ENCODE measurements at regions not wholly inside any gene's neighbourhood (a gene's known extent, or its start where the extent isn't known, plus 50 kb on each side); places are given as distances from the start of the nearest gene placed in this dataset.
"Not testable (repeated sequence)": the region's sequence is repeated elsewhere in the genome, so short reads cannot be mapped to it uniquely, and the experiment has no call there.

DNA sequence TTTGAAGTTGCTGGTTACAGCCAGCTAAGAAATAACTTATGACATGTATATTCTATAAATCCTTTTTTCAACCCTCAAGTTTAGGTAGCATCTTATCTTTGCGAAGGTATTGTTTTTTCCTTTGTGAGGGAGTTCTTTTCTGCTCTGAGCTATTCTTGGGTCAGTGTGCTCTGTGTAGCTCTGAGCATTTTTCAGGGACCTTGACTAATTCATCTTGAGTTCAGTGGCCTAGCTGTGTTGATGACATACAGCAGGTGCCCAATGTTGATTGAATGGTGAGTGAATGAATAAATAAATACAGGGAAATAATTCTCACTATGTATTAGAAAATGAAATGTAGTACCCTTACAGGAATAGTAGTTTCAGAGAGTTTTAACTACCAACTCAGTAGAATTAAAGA is 335.3 kb downstream of the IL20RB start:
- no peak overlapping the region for H3K27ac ChIP-seq

DNA sequence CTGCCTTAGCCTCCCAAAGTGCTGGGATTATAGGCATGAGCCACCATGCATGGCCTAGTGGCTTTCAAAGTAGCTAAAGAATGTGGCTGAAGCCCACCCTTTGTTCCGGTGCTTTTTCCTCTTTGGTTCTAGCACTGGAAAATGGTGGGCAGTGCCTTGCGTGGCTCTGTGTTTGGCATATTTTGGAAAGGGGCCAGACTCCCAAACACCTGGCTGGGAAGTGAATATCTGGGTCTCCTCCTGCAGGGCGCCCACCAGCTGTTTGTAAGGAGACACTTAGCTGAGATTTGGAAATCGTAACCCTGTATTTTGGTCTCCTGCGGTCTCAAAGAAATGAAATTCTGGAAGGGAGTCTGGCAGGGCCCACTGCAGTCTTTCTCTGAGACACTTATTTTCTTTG is 336.4 kb downstream of the IL20RB start:
- no peak for DNase-seq (ENCODE audit: low read depth, low spot score)
- no peak overlapping the region for H3K27ac ChIP-seq

More for the DNA sequence above, 335.3 kb downstream of the IL20RB start:
- DNase-seq (ENCODE audit: low read depth, low spot score): no peak

DNA sequence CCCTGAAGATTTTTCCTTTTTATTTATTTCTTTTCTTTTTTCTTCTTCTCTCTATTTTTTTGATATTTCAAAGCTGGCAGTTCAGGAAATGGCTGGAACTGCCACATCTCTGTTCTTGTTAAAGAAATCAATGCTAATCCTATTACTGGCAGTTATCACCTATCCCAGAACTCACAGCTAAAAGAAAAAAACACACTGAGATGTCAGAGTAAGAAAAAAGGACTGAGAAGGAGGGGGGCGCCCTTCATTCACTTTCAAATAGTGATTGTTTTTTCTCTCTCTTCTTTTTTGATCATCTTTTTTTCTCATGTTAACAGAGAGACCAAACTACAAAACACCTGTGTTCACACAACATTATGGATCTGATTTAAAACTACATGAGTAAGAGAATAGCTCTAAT is 337.1 kb downstream of the IL20RB start:
- no peak for DNase-seq (ENCODE audit: low read depth, low spot score)
- H3K27ac ChIP-seq: no peak overlapping the region

DNA sequence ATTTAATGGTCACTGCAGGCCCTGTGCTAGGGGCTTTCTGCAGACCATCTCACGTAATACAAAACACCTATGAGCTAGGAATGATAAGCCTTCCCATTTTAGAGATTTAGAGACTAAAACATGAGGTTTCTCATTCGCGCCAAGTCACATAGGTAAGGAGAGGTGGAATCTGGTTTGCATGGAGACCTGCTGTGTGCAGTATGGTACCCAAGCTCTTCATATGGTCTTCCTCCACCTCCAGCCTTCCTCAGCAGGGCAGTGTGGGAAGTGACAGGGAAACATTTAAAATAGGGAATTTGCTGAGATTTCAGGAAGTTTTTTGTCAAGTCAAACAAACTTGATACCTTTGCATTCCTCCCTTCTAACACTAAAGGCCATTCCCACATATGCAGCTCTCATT is 337.6 kb downstream of the IL20RB start:
- no peak overlapping the region for H3K27ac ChIP-seq
- DNase-seq (ENCODE audit: low read depth, low spot score): no peak

DNA sequence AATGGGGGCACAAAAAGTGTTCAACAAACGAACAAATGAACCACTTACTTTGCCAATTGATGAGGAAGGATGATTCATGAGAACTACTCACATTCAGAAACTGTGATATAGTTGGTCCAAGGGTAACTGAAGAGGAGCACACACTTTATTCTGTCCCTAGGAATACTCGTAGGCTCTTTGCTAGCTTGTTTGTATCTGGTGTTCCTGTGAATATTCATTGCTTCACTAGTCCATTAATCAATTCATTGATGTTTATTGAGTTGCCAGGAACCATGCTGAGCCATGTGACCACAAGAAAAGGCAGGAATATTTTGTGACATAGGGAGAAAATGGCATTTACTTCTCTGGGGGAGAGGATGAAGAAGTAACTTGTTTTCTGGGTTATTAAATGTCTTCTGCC is 338.3 kb downstream of the IL20RB start:
- DNase-seq (ENCODE audit: low read depth, low spot score): no peak
- H3K27ac ChIP-seq: no peak overlapping the region

DNA sequence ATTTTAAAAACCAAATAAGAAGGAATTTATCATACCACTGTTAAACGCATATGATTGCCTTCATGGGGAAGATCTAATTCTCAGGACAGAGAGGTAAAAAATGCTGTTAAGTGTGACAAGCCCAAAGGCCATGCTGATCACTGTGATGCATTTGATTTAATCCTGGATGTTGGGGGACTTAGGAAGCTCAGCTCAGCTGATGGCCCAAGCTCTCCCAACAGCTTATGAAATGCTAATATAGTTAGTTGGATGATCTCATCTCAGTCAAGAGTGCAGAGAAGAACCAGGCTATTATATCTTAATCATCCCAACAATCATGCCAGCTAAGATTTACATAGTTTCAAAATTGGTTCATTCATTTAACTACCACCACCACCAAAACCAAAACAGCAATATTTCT is 340.0 kb downstream of the IL20RB start:
- DNase-seq (ENCODE audit: low read depth, low spot score): no peak
- H3K27ac ChIP-seq: no peak overlapping the region

DNA sequence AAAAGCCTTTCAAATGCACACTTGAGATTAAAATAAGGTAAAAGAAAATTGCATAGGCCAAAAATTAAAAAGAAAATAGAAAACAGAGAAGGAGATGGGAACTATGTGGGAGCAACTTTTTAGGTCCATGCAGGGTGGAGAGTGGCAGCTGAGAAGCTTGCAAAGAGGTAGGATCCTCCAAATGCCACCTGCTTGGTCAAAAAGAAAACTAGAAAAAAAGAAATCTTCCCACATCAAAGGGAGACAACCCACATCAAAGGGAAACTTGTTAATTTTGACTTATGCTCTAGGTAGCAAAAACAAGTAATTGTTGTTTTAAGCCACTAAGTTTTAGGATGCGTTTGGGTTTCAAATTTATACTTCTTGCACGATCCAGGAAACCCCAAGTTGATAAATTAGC is 342.9 kb downstream of the IL20RB start:
- H3K27ac ChIP-seq: no peak overlapping the region
- DNase-seq (ENCODE audit: low read depth, low spot score): no peak

DNA sequence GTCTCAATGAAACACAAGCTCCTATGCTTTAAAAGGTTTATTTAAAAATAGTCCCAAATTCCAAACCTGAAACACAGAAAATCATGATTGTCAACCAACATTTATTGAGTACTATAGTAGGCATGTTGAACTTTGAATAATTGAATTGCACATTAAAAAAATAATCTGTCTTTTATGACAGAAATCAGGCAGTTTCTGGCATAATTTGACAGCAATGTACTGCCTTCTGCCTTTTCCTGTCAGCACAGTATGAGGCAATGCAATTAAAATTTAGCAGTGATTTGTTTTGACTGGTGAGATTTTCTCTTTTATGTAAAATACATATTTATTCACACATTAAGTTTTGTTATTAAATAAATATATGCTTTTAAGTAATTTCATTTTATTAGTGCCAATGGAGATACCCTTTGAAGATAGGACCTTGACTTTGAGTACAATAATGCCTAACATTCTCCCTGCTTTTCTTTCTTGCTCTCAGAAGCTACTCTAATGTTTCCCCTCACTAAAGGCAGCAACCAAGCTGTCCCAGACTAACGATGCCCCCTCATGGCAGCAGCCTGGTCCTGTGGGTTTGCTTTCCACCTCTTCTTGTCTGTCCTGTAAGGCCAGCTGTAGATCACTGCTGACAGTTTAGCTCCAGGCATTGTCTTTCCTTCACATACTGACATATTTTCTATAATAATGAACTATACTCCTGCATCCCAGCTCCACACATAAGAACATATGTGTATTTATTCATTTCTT is 346.7 kb downstream of the IL20RB start:
- no peak overlapping the region for H3K27ac ChIP-seq
- DNase-seq (ENCODE audit: low read depth, low spot score): no peak

DNA sequence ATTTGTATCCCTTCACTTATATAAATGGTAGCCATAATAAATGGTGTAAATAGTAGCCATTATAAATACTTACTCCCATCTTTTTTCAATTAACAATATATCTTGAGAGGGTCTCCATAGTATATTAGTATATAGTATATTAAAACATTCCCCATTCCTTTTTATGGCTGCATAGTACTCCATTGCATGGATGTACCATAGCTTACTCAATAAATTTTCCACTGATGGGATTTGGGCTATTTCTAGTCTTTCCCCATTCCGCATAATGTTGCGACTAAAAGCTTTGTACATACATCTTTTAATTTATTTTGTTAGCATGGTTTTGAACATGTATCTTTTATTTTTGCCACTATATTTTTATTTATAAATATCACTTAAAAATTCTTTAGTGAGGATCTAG is 366.3 kb downstream of the IL20RB start:
- H3K27ac ChIP-seq: no peak overlapping the region
- DNase-seq (ENCODE audit: low read depth, low spot score): no peak

DNA sequence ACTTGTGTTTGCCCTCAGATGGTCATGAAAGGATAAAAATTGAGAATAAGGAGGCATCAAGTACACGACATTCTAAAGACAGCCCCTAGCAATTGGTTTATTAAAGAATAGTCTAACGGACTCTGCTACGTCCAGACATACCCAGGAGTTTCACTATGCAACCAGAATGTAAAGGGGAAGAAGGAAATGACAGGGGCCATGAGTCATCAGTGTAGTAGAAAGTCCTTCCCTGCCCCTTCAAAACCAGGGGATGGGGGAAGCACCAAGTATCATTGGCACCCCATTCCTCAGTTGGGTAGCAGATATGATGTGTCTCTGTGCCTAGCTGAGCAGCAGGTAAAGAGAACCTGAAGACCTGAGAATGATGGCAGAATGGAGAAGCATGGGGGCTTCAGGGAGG is 367.4 kb downstream of the IL20RB start:
- DNase-seq (ENCODE audit: low read depth, low spot score): no peak
- H3K27ac ChIP-seq: no peak overlapping the region

DNA sequence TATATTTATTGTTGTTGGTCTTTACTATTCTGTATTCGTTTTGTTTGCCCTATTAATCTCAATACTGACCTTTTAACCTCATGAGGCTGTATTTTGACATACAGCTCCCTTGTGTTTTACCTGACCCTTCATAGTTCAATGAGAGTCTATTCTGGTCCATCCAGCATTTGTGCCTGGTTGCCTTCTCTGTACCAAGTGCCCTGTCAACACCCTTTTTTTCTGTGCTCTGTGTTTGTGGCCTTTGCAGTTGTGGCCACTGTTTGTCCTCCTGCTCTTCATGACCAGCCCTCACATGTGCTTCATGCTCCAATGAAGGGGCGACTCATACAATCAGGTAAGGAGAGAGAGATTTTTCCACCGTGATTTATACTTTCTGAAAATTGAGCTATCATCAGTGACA is 368.2 kb downstream of the IL20RB start:
- no peak overlapping the region for H3K27ac ChIP-seq
- DNase-seq (ENCODE audit: low read depth, low spot score): no peak

DNA sequence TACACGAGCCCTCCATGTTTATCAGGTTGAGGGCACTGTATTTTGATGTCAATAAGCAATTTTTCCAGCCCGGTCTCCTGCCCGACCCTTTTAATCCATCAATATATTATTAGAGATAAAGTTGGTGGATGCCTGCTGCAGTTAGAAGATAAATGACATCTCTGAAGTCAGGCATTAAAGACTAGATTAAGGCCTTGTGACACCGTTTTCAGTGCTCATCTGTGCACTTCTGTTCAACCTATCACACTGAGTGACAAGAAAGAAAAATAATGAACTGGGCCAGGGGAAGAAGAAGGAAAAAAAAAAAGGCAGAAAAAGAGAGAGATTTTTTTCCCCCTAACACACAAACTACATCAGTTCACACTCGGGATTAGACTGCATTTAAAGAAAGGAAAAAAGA is 371.8 kb downstream of the IL20RB start:
- no peak for DNase-seq (ENCODE audit: low read depth, low spot score)
- H3K27ac ChIP-seq: no peak overlapping the region

DNA sequence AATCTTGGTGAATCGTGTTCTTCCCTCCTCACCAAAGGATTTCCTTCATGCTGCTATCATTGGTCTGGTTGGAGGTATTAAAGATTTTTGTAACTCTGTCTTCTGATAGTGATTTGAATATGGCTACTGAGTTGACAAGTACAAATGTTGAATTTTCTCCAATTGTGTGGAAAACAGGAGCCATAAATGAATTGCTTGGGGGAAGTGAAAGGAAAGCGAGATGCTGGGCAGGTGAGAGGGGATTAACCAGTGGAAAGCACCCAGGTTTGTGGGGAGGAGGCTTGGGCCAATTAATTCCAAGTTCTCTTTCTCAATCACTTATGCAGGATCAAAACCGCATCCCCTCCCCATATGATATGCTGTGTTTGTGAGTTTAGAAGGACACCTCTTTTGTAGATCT is 372.5 kb downstream of the IL20RB start:
- H3K27ac ChIP-seq: no peak overlapping the region
- no peak for DNase-seq (ENCODE audit: low read depth, low spot score)

DNA sequence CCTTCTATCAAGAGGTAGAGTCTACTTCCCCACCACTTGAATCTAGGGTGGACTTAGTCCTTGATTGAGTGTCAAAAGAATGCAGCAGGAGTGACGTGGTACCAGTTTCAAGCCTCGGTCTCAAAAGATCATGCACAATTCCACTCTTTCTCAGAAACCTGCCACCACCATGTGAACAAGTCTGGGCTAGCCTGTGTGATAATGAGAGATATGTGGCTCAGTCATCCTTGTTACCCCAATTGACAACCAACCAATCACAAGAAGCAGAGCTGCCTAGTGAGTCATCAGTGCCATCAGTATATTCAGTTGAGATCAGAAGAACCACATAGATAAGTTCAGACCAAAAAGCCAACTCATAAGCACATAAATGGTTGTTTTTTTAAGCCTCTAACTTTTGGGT is 374.5 kb downstream of the IL20RB start:
- H3K27ac ChIP-seq: no peak overlapping the region
- DNase-seq (ENCODE audit: low read depth, low spot score): no peak

DNA sequence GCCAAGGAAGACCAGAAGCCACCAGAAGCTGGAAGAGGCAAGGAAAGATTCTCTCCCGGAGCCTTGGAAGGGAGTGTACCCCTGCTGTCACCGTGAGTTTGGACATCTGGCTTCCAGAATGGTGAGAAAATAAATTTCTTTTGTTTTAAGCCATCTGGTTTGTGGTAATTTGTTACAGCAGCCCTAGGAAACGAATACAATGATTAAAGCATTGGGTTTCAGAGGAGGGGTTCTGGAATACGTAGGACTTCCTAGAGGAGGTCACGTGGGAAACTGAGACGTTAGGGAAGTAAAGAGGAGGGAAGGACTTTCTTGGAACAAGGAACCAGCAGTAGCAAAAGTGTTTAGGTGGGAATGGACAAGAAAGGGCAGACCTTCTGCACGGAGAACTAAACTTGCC is 377.7 kb downstream of the IL20RB start:
- no peak for DNase-seq (ENCODE audit: low read depth, low spot score)
- H3K27ac ChIP-seq: no peak overlapping the region

DNA sequence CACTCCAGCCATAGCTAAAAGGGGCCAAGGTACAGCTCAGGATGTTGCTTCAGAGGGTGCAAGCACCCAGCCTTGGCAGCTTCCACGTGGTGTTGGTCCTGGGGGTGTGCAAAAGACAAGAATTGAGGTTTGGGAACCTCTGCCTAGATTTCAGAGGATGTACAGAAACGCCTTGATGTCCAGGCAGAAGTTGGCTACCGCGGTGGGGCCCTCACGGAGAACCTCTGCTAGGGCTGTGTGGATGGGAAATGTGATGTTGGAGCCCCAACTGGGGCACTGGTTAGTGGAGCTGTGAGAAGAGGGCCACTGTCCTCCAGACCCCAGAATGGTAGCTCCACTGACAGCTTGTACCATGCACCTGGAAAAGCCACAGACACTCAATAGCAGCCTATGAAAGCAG is 380.6 kb downstream of the IL20RB start:
- DNase-seq (ENCODE audit: low read depth, low spot score); H3K27ac ChIP-seq: not testable (repeated sequence)

DNA sequence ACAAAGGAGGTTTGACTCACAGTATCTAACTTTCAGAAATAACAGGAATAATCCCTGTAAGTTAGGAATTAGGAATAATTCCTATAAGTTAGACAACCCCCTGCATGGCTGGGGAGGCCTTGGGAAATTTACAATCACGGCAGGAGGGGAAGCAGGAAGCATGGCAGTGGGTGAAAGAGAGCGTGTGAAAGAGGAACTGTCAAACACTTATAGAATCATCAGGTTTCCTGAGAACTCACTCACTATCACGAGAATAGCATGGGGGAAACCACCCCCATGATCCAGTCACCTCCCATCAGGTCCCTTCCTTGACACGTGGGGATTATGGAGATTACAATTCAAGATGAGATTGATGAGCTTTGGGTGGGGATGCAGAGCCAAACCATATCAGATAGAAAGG is 385.5 kb downstream of the IL20RB start:
- H3K27ac ChIP-seq: no peak overlapping the region

DNA sequence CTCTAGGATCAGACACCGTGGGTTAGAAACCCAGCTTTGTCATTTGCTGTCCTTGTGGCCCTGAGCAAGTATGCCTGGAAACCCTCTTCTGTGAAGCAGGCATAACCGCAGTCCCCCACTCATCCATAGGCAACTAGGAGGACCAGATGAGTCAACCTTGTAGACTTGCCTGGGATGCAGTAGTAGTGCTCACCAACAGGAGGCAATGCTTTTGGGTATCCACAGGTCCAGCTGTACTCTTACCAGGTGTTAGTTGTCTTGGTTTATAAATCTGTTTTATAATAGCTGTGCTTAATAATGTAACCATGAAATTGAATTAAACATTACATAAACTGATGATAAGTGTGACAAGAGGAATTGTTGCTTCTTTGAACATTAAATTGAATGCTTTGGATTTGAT is 389.3 kb downstream of the IL20RB start:
- DNase-seq (ENCODE audit: low read depth, low spot score): no peak

More for the DNA sequence above, 385.5 kb downstream of the IL20RB start:
- DNase-seq (ENCODE audit: low read depth, low spot score): no peak

DNA sequence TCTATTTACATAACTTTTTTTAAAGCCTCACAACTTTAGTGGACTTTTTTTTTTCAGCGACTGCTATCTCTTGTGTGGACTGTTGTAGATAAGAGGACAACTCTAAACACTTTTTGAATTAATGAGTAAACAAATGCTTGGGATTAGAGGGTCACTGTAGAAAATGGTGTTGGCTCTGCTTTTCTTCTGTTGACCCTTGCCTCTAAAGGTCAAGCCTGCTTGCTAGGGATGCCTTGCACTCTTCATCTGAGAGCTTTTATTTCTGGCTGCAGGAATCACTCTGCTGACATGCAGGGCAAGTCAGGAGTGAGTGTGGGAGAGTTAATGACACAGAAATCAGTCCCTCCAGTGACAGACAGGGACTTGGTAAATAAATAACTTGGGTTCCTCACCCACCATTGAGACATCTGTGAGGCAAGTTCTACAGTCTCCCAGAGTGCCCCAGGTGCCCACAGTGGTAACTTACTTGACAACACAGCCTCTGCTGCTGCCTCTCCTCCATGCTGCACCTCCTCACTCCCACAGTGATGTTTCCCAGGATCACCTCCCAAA is 390.1 kb downstream of the IL20RB start:
- H3K27ac ChIP-seq: no peak overlapping the region
- DNase-seq (ENCODE audit: low read depth, low spot score): no peak

More for the DNA sequence above, 389.3 kb downstream of the IL20RB start:
- H3K27ac ChIP-seq: no peak overlapping the region

DNA sequence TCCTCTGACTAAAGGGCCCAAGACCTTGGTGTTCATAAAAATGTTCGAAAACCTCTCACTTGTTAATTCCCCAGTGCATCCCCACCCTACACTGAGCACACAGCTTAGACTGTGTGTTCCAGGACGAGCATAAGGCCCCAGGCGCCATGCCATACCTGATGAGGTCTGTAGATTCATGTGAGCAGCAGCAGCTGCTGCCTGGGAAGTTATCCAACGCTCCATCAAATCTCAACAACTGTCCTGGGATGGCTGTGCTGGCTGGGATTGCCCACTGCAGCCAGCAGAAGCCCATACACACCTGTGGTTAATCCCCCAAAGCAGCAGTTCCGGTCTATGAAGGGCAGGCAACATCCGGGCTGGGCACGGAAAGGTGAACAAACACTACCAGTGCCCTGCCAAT is 391.2 kb downstream of the IL20RB start:
- H3K27ac ChIP-seq: no peak overlapping the region
- DNase-seq (ENCODE audit: low read depth, low spot score): no peak

DNA sequence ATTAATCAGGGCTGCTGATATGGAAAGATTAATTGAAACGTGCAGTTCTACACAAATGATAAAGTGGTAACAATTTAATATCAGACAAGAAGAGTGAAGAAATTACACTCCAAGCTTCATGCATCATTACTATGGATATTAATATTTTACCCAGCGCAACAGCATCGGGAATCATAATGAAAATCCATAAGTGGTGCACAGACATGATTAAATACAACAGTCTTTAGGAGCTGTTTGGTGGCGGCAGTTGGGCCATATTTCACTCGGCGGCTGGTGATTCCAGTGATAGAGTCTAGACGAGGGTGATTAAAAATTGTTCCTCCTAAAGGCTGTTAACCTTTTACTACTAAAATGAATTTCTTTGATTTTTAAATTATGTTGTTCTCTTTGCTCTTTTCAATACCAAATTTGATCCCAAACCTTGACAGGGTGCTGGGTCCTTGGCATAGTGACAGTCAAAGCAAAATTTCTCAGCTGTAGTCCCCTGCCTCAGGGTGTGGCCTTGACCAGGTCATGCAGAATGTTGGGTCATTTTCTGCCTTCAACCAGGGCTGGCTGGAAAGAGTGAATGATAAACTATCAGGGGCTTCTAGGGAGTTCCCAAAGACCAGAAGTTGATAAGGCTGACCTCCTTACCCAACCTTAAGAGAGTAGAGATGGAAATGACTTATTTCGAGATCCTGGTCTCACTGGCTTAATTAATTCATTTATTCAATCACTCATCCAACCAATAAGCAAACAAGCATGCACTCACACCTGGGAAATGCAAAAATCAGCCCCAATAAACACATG is 392.0 kb downstream of the IL20RB start:
- no peak overlapping the region for H3K27ac ChIP-seq
- DNase-seq (ENCODE audit: low read depth, low spot score): no peak
